SK-N-SH (cell line): ENCODE measurements at regions not wholly inside any gene's neighbourhood (a gene's known extent, or its start where the extent isn't known, plus 50 kb on each side); places are given as distances from the start of the nearest gene placed in this dataset.

ENCODE experiments used
- CTCF ChIP-seq: fragments of 200-600 bp; sonication (generic); IDR thresholded peaks from 2 replicates; pipeline ENCODE4 v1.6.1; 2017; ENCODE audit warnings: antibody characterized with exemption, mild to moderate bottlenecking, moderate library complexity
- EP300 ChIP-seq, 2 experiments: IDR thresholded peaks; 2 replicates each; pipeline versions ENCODE4 v1.4.0 to v1.6.1; 2012; ENCODE audit warnings: borderline replicate concordance in 1 of 2, low read depth in 1 of 2, low read length in 1 of 2
- EZH2phosphoT487 ChIP-seq: fragments of 200-600 bp; sonication (generic); IDR thresholded peaks from 2 replicates; pipeline ENCODE4 v1.6.1; 2017; ENCODE audit warnings: low read depth, mixed run types, mild to moderate bottlenecking, antibody characterized with exemption, moderate library complexity, borderline replicate concordance
- GABPA ChIP-seq: IDR thresholded peaks from 2 replicates; pipeline ENCODE4 v1.4.0; 2012; ENCODE audit warnings: low read depth, mild to moderate bottlenecking
- NRF1 ChIP-seq: IDR thresholded peaks from 2 replicates; pipeline ENCODE4 v1.6.1; 2012; ENCODE audit warnings: low read depth, mild to moderate bottlenecking, low read length
- POLR2AphosphoS5 ChIP-seq: IDR thresholded peaks from 2 replicates; pipeline ENCODE4 v1.6.1; 2012; ENCODE audit warnings: low read depth, low read length
- RAD21 ChIP-seq: IDR thresholded peaks from 2 replicates; pipeline ENCODE4 v1.6.1; 2012; ENCODE audit warnings: mild to moderate bottlenecking, low read length
- REST ChIP-seq: IDR thresholded peaks from 2 replicates; pipeline ENCODE4 v1.6.1; 2012; ENCODE audit warnings: mild to moderate bottlenecking, low read depth, low read length, moderate library complexity
- RFX5 ChIP-seq: IDR thresholded peaks from 2 replicates; pipeline ENCODE4 v1.6.1; 2012; ENCODE audit warnings: mild to moderate bottlenecking, improper control_type of control experiment, low read length
- SMC3 ChIP-seq: IDR thresholded peaks from 2 replicates; pipeline ENCODE4 v1.6.1; 2012; ENCODE audit warnings: low read depth, low read length, improper control_type of control experiment
- TCF12 ChIP-seq: IDR thresholded peaks from 2 replicates; pipeline ENCODE4 v1.4.0; 2012
- USF2 ChIP-seq: fragments of 150-350 bp; IDR thresholded peaks from 2 replicates; pipeline ENCODE4 v1.6.1; 2017; ENCODE audit warnings: antibody characterized with exemption, low read length, low read depth, borderline replicate concordance
- YY1 ChIP-seq: IDR thresholded peaks from 2 replicates; pipeline ENCODE4 v1.4.0; 2012; ENCODE audit warnings: low read depth, mild to moderate bottlenecking

- TF ChIP-seq CTCF (no peak), RAD21 (no peak), NRF1 (no peak), REST (no peak), POLR2AphosphoS5 (no peak), USF2 (no peak), TCF12 (no peak), YY1 (no peak), SMC3 (no peak), RFX5 (no peak), EP300 (IDR thresholded peaks at IDR 0.05; ENCODE audit: borderline replicate concordance in 1 of 2, low read depth in 1 of 2, low read length in 1 of 2) (no peak), GABPA (no peak), EZH2phosphoT487 (no peak)
Measured at GRCh38 chr2:189268763-189269162, 89.2 kb upstream of the COL5A2 start.
